Trophoblast cell (in vitro differentiated cells and primary cell): ENCODE measurements at regions not wholly inside any gene's neighbourhood (a gene's known extent, or its start where the extent isn't known, plus 50 kb on each side); places are given as distances from the start of the nearest gene placed in this dataset.

Experiments
- DNase-seq, 2 donors: peaks; one replicate each; pipeline ENCODE4 v3.0.0-alpha.2; 2016
- H2AFZ ChIP-seq: 2 replicates; pipeline ENCODE4 v1.6.1; 2013; ENCODE audit warnings: low read length, moderate library complexity, mild to moderate bottlenecking; ENCODE audit not compliant: insufficient read depth, poor library complexity
- H2AK5ac ChIP-seq: 2 replicates; pipeline ENCODE4 v1.6.1; 2013; ENCODE audit warnings: mild to moderate bottlenecking, low read length
- H2BK120ac ChIP-seq: 2 replicates; pipeline ENCODE4 v1.6.1; 2013; ENCODE audit warnings: low read length, mild to moderate bottlenecking, moderate library complexity; ENCODE audit not compliant: insufficient read depth, poor library complexity
- H2BK12ac ChIP-seq: 2 replicates; pipeline ENCODE4 v1.6.1; 2013; ENCODE audit warnings: mild to moderate bottlenecking, low read length, moderate library complexity
- H2BK5ac ChIP-seq: 2 replicates; pipeline ENCODE4 v1.6.1; 2013; ENCODE audit warnings: low read length, low read depth, moderate library complexity, mild to moderate bottlenecking; ENCODE audit not compliant: poor library complexity
- H3K14ac ChIP-seq: 2 replicates; pipeline ENCODE4 v1.6.1; 2013; ENCODE audit warnings: mild to moderate bottlenecking, low read length
- H3K18ac ChIP-seq: 2 replicates; pipeline ENCODE4 v1.6.1; 2013; ENCODE audit warnings: mild to moderate bottlenecking, low read length
- H3K23ac ChIP-seq: 2 replicates; pipeline ENCODE4 v1.6.1; 2013; ENCODE audit warnings: low read length
- H3K27ac ChIP-seq: 2 replicates; pipeline ENCODE4 v1.5.1; 2013; ENCODE audit warnings: low read depth, mild to moderate bottlenecking, inconsistent platforms, low read length, moderate library complexity
- H3K27me3 ChIP-seq: 2 replicates; pipeline ENCODE4 v1.6.1; 2013; ENCODE audit warnings: inconsistent platforms, mild to moderate bottlenecking, low read length, moderate library complexity; ENCODE audit not compliant: insufficient read depth
- H3K36me3 ChIP-seq, 2 experiments: 1 replicate in 1 of 2; 2 replicates in 1 of 2; pipeline ENCODE4 v1.6.1; 2013; ENCODE audit warnings: low read length in 2 of 2, mild to moderate bottlenecking in 2 of 2, moderate library complexity in 1 of 2; ENCODE audit not compliant: insufficient read depth in 2 of 2, control insufficient read depth in 1 of 2
- H3K4ac ChIP-seq: 2 replicates; pipeline ENCODE4 v1.6.1; 2013; ENCODE audit warnings: low read depth, mild to moderate bottlenecking, low read length, moderate library complexity
- H3K4me1 ChIP-seq, 2 experiments: 1 replicate in 1 of 2; 2 replicates in 1 of 2; pipeline ENCODE4 v1.6.1; 2013; ENCODE audit warnings: low read length in 2 of 2, mild to moderate bottlenecking in 2 of 2, moderate library complexity in 1 of 2; ENCODE audit not compliant: insufficient read depth in 2 of 2, control insufficient read depth in 1 of 2
- H3K4me2 ChIP-seq: 2 replicates; pipeline ENCODE4 v1.6.1; 2013; ENCODE audit warnings: inconsistent platforms, mild to moderate bottlenecking, low read length, moderate library complexity
- H3K4me3 ChIP-seq: 2 replicates; pipeline ENCODE4 v1.5.1; 2013; ENCODE audit warnings: mild to moderate bottlenecking, low read depth, low read length, inconsistent platforms
- H3K79me1 ChIP-seq: one replicate; pipeline ENCODE4 v1.6.1; 2013; ENCODE audit warnings: low read length
- H3K79me2 ChIP-seq: 2 replicates; pipeline ENCODE4 v1.6.1; 2013; ENCODE audit warnings: low read length, mild to moderate bottlenecking; ENCODE audit not compliant: control insufficient read depth, insufficient read depth, poor library complexity
- H3K9ac ChIP-seq: 2 replicates; pipeline ENCODE4 v1.6.1; 2013; ENCODE audit warnings: mild to moderate bottlenecking, low read length
- H3K9me3 ChIP-seq: 2 replicates; pipeline ENCODE4 v1.6.1; 2013; ENCODE audit warnings: low read depth, mild to moderate bottlenecking, control low read depth, inconsistent platforms, low read length; ENCODE audit not compliant: insufficient read depth
- H4K12ac ChIP-seq: 2 replicates; pipeline ENCODE4 v1.6.1; 2013; ENCODE audit warnings: low read depth, mild to moderate bottlenecking, low read length, moderate library complexity
- H4K8ac ChIP-seq: 2 replicates; pipeline ENCODE4 v1.6.1; 2013; ENCODE audit warnings: low read depth, mild to moderate bottlenecking, low read length, moderate library complexity
- H4K91ac ChIP-seq: one replicate; pipeline ENCODE4 v1.6.1; 2013; ENCODE audit warnings: low read depth, mild to moderate bottlenecking, low read length, moderate library complexity
- WGBS: extraction: QIAGEN DNeasy Blood & Tissue Kit; methylation state at CpG from one replicate; pipeline ENCODE4 v1.1.7; 2013; ENCODE audit warnings: missing lambda C conversion rate; ENCODE audit not compliant: insufficient read length, insufficient coverage; ENCODE audit errors: extremely low coverage; 5-methylcytosine and 5-hydroxymethylcytosine counted together

DNA sequence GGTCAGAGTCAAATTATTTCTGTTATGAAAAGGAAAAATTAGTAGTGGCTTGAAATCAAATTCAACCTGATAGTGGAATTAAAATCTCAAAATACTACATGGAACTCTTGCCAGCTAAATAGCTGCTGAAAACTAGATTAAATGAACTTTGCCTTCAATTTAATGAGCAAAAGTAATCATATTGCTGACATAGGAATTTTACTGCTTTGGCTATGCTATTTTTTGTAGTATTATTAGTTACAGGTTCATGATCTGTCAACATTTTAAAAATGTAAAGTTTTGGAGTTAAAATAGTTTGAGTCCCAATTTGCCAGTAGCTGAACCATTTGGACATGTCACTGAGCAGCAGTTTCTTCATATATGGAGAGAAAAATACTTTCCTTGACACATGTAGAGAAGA lies 81.4 kb downstream of the RERGL start:
- H3K4me2 ChIP-seq: no peak overlapping the region
- H4K8ac ChIP-seq: no peak overlapping the region
- no peak overlapping the region for H3K23ac ChIP-seq
- no peak overlapping the region for H2AFZ ChIP-seq
- H3K79me1 ChIP-seq: no peaks in the 10 kb centered on the region
- no peaks in the 10 kb centered on the region for H3K36me3 ChIP-seq
- H3K18ac ChIP-seq: no peak overlapping the region
- H3K4me1 ChIP-seq: no peaks in the 10 kb centered on the region
- H3K4me3 ChIP-seq: no peak overlapping the region
- no peak overlapping the region for H3K4ac ChIP-seq
- H2BK120ac ChIP-seq: no peak overlapping the region
- H4K12ac ChIP-seq: no peak overlapping the region
- H3K14ac ChIP-seq: no peak overlapping the region
- no peak overlapping the region for H2BK12ac ChIP-seq
- H3K27ac ChIP-seq: no peak overlapping the region
- no peak overlapping the region for H2BK5ac ChIP-seq
- H3K27me3 ChIP-seq: no peaks in the 10 kb centered on the region
- no peaks in the 10 kb centered on the region for H3K79me2 ChIP-seq
- no peaks in the 10 kb centered on the region for H3K9me3 ChIP-seq
- DNase-seq: no peak
- H2AK5ac ChIP-seq: no peak overlapping the region
- no peak overlapping the region for H4K91ac ChIP-seq
- no peak overlapping the region for H3K9ac ChIP-seq

- Histone ChIP-seq H3K4me1 (no peaks in the 10 kb centered on the region), H3K36me3 (no peaks in the 10 kb centered on the region), H2BK5ac (no peak overlapping the region), H4K12ac (no peak overlapping the region), H3K14ac (no peak overlapping the region), H3K4me2 (no peak overlapping the region), H2AFZ (no peak overlapping the region), H4K91ac (no peak overlapping the region), H2BK12ac (no peak overlapping the region), H3K4me3 (no peak overlapping the region), H3K23ac (no peak overlapping the region), H3K18ac (no peak overlapping the region), H3K9ac (no peak overlapping the region), H3K79me2 (no peaks in the 10 kb centered on the region), H3K79me1 (no peaks in the 10 kb centered on the region), H3K4ac (no peak overlapping the region), H3K9me3 (peaks cover 9% of the 10 kb centered on the region), H3K27ac (no peak overlapping the region), H4K8ac (no peak overlapping the region), H2BK120ac (no peak overlapping the region), H3K27me3 (no peaks in the 10 kb centered on the region), H2AK5ac (no peak overlapping the region)
- no CpG with 5 or more reads among the region's 2 CpGs for WGBS
- DNase-seq: no peak
Measured at GRCh38 chr12:17999174-17999801, 90.7 kb downstream of the RERGL start.

DNA sequence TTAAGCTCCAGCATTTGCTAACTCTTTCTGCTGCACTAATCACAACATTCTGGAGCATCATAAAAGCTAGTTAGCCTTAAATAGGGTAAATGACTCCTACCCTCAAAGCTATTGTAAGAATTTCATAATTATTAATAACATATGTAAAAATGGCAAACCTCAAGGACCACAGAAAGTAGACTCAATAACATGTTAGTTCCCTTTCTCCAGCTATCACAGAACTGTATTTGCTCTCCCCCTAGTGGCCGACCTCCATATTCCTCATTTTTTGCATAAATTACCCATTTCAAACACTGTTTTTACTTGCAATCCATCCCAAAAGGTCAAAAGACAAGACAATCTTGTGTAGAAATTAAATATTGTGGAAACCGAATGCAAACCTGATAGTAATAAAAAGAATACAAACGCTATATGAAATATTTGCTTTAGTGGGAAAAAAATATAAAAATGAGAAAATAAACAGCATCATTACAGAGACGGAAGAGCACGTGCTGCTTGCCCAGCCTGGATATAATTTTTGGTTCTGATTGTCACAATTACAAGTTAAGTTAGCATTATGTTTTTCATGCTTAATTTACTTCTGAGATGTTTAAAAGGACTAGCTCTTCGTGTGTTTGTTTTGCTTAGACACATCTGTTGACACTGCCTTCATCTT lies 97.9 kb downstream of the RERGL start:
- no peak overlapping the region for H3K4ac ChIP-seq
- no peak overlapping the region for H4K8ac ChIP-seq
- H4K12ac ChIP-seq: no peak overlapping the region
- H3K79me1 ChIP-seq: no peaks in the 10 kb centered on the region
- no peaks in the 10 kb centered on the region for H3K9me3 ChIP-seq
- no peak overlapping the region for H2BK12ac ChIP-seq
- WGBS: no CpG with 5 or more reads among the region's 6 CpGs
- peak; percentile 27 to 71 for DNase-seq
- no peak overlapping the region for H3K14ac ChIP-seq
- H3K4me1 ChIP-seq: no peaks in the 10 kb centered on the region
- H3K27ac ChIP-seq: no peak overlapping the region
- no peaks in the 10 kb centered on the region for H3K36me3 ChIP-seq
- no peak overlapping the region for H3K23ac ChIP-seq
- H4K91ac ChIP-seq: no peak overlapping the region
- no peak overlapping the region for H3K18ac ChIP-seq
- H2BK120ac ChIP-seq: no peak overlapping the region
- no peak overlapping the region for H2BK5ac ChIP-seq
- H3K79me2 ChIP-seq: no peaks in the 10 kb centered on the region
- H3K4me3 ChIP-seq: no peak overlapping the region
- H3K9ac ChIP-seq: no peak overlapping the region
- no peak overlapping the region for H2AFZ ChIP-seq
- H2AK5ac ChIP-seq: no peak overlapping the region
- no peak overlapping the region for H3K4me2 ChIP-seq
- H3K27me3 ChIP-seq: no peaks in the 10 kb centered on the region

DNA sequence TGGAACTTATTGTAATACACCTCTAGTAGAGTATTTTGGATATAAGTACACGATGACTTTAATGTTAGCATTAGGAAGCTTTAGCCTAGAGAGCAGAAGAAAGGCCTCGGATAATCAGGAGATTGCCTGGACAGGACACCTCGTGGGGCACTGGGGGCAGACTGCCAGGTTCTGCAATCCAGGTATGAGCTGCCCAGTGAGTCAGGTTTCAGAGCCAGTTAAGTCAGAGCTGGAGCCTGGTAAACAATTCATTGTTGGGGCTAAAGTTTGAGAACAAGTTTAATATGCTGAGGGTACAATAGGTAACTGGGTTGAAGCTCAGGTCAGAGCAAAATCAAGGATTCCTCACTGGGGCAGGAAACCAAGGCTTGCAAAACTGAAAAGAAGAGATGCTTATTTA lies 107.4 kb downstream of the RERGL start:
- H3K4me3 ChIP-seq: no peak overlapping the region
- no peak overlapping the region for H3K23ac ChIP-seq
- H4K8ac ChIP-seq: no peak overlapping the region
- H3K4me2 ChIP-seq: no peak overlapping the region
- H4K91ac ChIP-seq: no peak overlapping the region
- no peak overlapping the region for H4K12ac ChIP-seq
- H3K4ac ChIP-seq: no peak overlapping the region
- no peak overlapping the region for H2BK120ac ChIP-seq
- no peaks in the 10 kb centered on the region for H3K27me3 ChIP-seq
- H3K36me3 ChIP-seq: no peaks in the 10 kb centered on the region
- H2AFZ ChIP-seq: no peak overlapping the region
- H3K79me2 ChIP-seq: no peaks in the 10 kb centered on the region
- H2BK12ac ChIP-seq: no peak overlapping the region
- no peak overlapping the region for H2BK5ac ChIP-seq
- H3K4me1 ChIP-seq: no peaks in the 10 kb centered on the region
- H2AK5ac ChIP-seq: no peak overlapping the region
- no peaks in the 10 kb centered on the region for H3K9me3 ChIP-seq
- no CpG with 5 or more reads among the region's 3 CpGs for WGBS
- H3K79me1 ChIP-seq: no peaks in the 10 kb centered on the region
- no peak overlapping the region for H3K18ac ChIP-seq
- H3K9ac ChIP-seq: no peak overlapping the region
- DNase-seq: no peak
- no peak overlapping the region for H3K14ac ChIP-seq
- no peak overlapping the region for H3K27ac ChIP-seq
